BJ (cell line): ENCODE measurements at regions not wholly inside any gene's neighbourhood (a gene's known extent, or its start where the extent isn't known, plus 50 kb on each side); places are given as distances from the start of the nearest gene placed in this dataset.

ENCODE experiments used
- CTCF ChIA-PET: fragments of 350-600 bp; formaldehyde crosslinking; extraction: SDS; loops from one replicate; lab custom pipeline; 2021; ENCODE audit warnings: antibody characterized with exemption, inconsistent platforms; lab: Yijun Ruan, JAX
- POLR2A ChIA-PET: fragments of 300-600 bp; sonication (Branson Sonifier 250); formaldehyde crosslinking; extraction: SDS; loops from one replicate; lab custom pipeline; 2021; ENCODE audit warnings: antibody characterized with exemption; lab: Charles Lee
- DNase-seq: peaks from one replicate; pipeline ENCODE4 v3.0.0-alpha.2; 2011; ENCODE audit warnings: low read depth
- H3K27me3 ChIP-seq: 2 replicates; pipeline ENCODE4 v1.6.0; 2011; ENCODE audit warnings: low read length; ENCODE audit not compliant: control insufficient read depth, insufficient read depth
- H3K36me3 ChIP-seq: 2 replicates; pipeline ENCODE4 v1.5.1; 2011; ENCODE audit warnings: low read length; ENCODE audit not compliant: control insufficient read depth, insufficient read depth
- H3K4me3 ChIP-seq: 2 replicates; pipeline ENCODE4 v1.5.1; 2011; ENCODE audit warnings: low read depth, mild to moderate bottlenecking, control low read depth, low read length
- TF ChIP-seq, protein P1 (sequence below): IDR thresholded peaks from 2 replicates; pipeline ENCODE4 v1.5.1; 2011; ENCODE audit warnings: low read depth, mild to moderate bottlenecking, control low read depth, inconsistent platforms, low read length, moderate library complexity; ENCODE audit not compliant: insufficient read depth

DNA sequence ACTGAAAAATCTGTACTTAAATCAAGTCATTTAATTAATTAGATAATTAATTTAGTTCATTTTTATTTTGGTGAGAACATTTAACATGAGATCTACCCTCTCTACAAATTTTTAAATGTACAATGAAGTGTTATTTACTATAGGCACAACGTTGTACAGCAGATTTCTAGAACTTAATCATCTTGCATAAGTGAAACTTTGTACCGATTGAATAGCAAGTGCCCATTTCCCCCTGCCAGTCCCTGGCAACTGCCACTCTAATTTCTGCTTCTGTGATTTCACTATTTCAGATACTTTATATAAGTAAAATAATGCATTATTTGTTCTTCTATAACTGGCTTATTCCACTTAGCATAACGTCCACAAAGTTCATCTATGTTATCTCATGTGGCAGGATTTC is 50.1 kb upstream of the SYTL5 start:
- ChIA-PET CTCF (no interaction called here), POLR2A (no interaction called here)
- no peak for DNase-seq
- H3K36me3 ChIP-seq: no peaks in the 10 kb centered on the region
- TF ChIP-seq, protein P1, sequence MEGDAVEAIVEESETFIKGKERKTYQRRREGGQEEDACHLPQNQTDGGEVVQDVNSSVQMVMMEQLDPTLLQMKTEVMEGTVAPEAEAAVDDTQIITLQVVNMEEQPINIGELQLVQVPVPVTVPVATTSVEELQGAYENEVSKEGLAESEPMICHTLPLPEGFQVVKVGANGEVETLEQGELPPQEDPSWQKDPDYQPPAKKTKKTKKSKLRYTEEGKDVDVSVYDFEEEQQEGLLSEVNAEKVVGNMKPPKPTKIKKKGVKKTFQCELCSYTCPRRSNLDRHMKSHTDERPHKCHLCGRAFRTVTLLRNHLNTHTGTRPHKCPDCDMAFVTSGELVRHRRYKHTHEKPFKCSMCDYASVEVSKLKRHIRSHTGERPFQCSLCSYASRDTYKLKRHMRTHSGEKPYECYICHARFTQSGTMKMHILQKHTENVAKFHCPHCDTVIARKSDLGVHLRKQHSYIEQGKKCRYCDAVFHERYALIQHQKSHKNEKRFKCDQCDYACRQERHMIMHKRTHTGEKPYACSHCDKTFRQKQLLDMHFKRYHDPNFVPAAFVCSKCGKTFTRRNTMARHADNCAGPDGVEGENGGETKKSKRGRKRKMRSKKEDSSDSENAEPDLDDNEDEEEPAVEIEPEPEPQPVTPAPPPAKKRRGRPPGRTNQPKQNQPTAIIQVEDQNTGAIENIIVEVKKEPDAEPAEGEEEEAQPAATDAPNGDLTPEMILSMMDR: no peak
- no peaks in the 10 kb centered on the region for H3K27me3 ChIP-seq
- H3K4me3 ChIP-seq: no peak overlapping the region
